NCI-H2171 treated with DMSO at 0.1 percent for 48 hours (cell line): ENCODE measurements at regions not wholly inside any gene's neighbourhood (a gene's known extent, or its start where the extent isn't known, plus 50 kb on each side); places are given as distances from the start of the nearest gene placed in this dataset.

Experiments used
- DNase-seq: peaks from one replicate; lab custom pipeline; 2025; lab: John Stamatoyannopoulos, UW

- no peak for DNase-seq
Measured at GRCh38 chr1:115413208-115413607, 75.2 kb upstream of the NGF start.

- DNase-seq = no peak
Measured at GRCh38 chr1:115412733-115413132, 74.7 kb upstream of the NGF start.

DNA sequence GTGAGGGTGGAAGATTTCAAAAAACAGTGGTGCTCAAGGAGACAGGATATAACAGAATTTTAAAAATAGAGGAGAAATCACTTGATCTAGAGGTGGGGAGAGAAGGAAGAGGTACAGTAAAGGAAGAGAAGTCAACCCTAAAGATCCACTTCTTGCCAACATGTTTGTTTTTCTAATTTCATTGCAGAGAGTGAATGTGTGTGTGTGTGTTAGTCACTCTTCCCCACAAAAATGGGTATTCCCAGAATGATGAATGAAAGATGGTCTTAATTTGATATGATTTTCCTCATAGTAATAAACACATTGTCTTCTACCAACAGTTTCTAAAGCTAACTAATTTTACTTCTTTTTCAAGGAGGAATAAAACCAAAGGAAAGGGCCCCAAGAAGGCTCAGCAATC lies 74.2 kb upstream of the NGF start:
- DNase-seq = no peak

- DNase-seq = peak; percentile 27
Measured at GRCh38 chr1:115411371-115412063, 73.5 kb upstream of the NGF start.

DNA sequence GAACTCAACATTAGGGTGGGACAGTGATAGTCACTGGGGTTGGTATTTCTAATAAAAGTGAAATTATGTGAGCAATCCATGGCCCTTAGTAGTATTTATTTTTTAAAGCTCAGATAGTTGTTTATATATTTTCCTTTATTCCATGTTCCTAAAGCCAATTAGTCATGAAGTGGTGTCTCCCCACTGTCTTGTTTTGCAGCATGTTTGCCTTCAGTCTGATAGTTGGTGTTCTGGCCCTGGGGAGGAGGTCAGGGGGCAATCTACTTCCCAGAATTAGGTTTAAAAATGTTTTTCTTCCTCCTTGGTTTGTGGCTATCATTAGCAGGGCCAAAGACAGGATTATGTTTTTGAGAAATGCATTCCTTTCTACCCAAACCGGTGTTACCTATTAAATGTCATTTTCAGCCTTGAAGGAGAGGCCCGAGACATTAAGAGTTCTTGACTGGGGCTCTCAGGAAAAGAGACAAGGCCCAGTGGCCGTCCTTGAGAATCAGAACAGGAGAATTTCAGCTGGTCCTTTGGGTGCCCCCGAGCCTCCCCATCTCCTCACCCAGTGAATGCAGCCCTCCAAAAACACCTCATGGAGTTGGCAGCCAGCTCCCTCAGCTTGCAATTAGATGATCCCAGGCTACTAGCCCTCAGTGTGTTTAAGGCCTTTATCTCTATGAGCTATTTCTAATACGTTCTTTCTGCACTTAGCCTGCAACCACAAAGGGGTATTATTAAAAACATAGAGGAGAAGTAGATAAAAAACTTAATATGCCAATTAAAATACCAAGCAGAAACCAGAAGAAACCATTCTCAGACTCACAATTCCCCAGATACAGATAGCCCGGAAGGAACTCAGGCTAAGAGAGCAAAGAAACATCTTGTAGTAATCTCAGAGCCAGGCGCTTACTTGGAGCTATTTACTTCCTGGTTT lies 71.3 kb upstream of the NGF start:
- no peak for DNase-seq

DNA sequence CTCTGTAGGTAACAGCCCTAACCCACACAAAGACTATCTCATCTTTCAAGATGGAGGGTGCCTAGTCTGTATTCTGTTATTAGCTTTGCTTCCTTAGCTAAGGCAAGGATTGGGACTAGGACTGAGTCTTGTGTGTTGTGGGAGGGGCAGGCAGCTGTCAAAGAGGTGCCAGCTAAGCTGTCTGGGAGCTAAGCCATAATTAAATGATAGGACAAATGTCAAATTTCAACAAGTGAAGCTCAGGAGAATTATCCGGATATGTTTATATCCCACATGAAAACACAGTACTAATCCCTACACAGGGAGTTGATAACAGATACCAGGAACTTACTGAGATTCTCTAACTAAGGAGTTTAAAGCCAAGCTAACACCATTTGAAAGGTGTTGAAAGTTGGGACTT lies 70.5 kb upstream of the NGF start:
- DNase-seq = no peak

DNA sequence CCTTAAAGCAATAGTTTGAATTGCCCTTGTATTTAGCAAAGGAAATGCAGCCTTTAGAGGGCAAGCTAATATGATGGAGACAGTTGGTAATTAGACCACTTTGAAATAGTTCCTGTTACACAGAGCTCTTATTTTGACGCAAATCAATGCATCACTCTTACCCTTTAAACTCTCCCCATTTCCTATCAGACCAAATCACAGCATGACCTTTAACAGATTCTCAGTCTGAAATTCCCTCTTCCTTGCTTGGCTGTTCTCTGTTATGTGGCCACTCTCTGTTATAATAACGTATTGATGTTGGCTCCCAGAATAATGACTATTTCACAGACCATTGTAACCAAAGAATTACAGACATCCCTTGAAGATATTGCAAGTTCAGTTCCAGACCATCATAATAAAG lies 66.9 kb upstream of the NGF start:
- no peak for DNase-seq

DNA sequence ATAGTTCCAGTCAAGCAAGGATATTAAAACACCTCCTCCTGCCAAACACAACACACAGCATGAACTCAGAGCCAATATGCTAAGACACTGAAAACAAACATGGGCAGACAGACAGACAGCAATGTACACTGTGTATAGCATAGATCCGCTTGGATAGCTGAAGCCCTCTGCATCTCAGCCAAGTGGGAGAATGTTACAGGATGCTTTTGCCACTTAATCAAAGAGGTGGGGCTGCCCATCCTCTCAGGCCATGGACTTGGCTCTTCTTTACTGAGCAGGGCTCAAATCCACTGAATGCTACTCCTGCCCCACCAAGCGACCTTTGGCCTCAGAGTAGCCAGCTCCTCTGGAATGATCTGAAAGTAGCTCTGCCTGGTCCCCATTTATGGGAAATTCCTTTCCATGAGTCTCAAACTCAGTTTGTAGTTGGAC lies 64.7 kb upstream of the NGF start:
- DNase-seq = no peak

GRCh38 chr1:115401676-115402075 lies 63.6 kb upstream of the NGF start:
- DNase-seq = no peak

- DNase-seq = peak; percentile 58
Measured at GRCh38 chr1:115400891-115401290, 62.8 kb upstream of the NGF start.

DNA sequence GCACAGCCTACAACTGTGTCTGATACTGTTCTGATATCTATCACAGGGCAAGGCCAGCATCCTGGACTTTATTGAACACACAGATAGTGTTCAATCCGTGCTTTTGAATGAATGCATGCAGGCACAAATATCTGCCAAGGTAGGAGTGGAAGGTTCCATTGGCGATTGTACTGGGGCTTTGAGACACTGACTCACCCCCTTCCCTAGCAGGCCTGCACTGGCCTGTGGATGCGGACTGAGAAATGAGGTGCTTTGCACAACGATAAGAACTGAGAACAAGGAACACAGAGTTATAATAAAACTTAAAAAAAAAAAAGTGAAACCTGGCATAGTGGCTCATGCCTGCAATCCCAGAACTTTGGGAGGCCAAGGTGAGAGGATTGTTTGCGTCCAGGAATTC lies 62.4 kb upstream of the NGF start:
- no peak for DNase-seq

DNA sequence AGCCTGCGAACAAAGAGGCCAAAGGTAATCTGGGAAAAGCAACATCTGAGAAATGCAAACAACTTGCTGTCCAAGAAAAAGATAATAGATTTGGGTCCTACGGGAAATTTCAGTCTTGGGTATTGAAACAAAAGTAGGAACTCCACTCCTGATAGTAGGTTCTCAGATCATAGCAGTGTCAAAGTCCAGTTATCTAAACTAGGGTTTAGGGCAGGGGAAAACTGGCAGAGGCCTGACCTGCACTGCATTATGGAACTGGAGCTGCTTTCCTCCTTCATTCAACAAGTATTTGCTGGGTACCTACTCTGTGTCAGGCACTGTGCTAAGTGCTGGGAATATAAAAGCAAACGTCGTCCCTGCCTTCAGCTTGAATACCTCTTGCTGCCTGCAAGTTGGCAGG lies 60.7 kb upstream of the NGF start:
- no peak for DNase-seq
